Anterior cingulate cortex (tissue), 58 donors: ENCODE measurements at regions not wholly inside any gene's neighbourhood (a gene's known extent, or its start where the extent isn't known, plus 50 kb on each side); places are given as distances from the start of the nearest gene placed in this dataset.
"Not testable (repeated sequence)": the region's sequence is repeated elsewhere in the genome, so short reads cannot be mapped to it uniquely, and the experiment has no call there.

Experiments used
- DNase-seq, 58 donors: peaks; one replicate each; lab custom pipeline; 2025; lab: John Stamatoyannopoulos, UW

- DNase-seq: no peak
Observed at GRCh38 chr5:153187503-153187902, 303.0 kb upstream of the GRIA1 start.

- DNase-seq: no peak
Observed at GRCh38 chr5:153206361-153206760, 284.1 kb upstream of the GRIA1 start.

- DNase-seq: no peak
Observed at GRCh38 chr5:153209016-153209415, 281.5 kb upstream of the GRIA1 start.

DNA sequence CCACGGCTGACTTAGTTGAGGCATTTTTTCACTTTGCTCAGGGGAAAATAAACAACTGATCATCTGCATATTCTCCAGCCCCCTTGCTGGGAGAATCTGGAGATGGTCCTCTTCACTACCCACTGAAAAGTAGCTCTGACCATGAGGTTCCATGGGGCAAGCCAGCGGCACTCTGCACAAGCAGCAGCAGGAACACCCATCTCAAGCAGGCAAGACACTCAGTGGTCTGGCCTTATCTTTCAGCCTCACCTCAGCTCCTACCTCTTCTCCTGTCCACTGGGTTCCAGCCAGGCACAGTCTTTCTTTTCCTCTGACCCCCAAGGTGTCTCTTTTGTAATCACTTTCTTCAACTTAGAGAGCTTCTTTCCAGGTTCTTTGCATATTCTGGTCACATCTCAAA, 280.8 kb upstream of the GRIA1 start:
- no peak for DNase-seq

DNA sequence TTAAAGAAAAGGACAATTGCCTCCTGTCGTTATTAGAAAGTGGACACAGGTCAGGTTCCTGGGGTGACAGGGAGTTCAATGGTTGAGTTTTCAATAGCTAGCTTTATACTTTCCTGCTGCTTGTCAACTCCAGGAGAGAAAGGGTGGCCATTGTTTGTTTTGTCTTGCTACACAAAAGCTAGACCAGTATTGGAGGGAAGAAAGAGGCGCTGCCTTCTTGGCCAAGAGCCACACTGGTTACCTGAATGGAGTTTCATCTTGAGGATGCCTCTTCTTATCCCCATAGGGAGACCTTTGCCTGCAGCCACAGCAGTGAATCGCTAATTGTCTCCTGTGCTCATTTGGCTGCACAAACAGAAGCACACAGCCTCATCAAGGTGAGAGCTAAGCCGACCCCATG, 279.4 kb upstream of the GRIA1 start:
- DNase-seq: no peak

DNA sequence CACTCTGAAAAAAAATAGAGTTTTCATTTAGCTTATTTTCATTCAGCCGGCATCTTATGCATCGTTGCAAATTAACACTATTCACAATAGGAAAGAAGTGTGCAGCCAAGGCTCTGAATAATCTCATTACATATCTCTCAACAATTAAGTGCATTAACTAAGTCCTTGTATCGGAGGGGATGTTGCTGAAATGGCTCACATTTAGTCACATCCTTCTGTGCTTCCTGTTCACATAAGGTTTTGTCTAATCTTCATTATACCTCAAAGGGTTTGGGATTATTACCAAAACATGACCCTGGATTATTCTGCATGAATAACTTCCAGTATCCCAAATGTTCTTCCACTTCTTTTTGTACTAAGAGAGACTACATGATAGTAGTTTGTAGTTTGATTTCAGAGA, 278.0 kb upstream of the GRIA1 start:
- DNase-seq: no peak

- no peak for DNase-seq
Observed at GRCh38 chr5:153222936-153223335, 267.5 kb upstream of the GRIA1 start.

- no peak for DNase-seq
Observed at GRCh38 chr5:153223376-153223775, 267.1 kb upstream of the GRIA1 start.

- no peak for DNase-seq
Observed at GRCh38 chr5:153224651-153225050, 265.8 kb upstream of the GRIA1 start.

DNA sequence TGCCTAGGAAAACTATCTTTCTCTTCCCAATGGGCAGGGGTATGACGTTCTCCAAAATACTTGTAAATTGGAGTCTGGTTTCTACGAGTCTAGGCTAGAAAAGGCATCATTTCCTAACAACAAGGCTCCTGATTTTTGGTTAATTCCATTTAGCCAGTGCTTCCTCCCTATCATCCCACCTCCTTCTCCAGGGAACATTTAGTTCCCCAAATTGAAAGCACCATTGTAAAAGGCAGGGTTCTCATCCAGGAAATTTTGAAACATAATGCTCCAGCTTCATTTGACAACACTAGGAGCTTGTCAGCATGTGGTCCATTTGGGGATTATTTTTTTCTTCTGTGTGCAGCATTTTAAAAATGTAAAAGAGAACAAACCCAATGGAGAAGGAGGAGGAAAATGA, 256.5 kb upstream of the GRIA1 start:
- DNase-seq: no peak

DNA sequence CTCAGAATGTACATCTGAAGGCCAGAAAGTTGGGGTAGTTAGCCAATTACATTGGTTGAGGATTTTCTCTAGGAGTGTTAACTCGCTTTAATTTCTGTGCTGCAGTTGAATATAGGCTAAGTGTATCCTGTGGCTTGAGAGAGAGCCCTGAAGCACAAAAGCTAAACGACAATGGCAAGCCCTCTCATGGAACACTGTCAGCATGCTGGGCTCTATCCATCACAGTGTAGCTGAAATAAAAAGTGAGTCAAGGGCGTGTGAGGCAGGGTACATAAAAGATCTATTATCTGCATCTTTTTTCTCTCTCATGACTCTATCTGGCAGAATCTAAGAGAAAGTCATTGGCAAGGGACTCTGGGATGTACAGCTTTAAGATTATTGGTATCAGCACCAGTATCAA, 254.2 kb upstream of the GRIA1 start:
- DNase-seq: no peak

GRCh38 chr5:153237671-153238332, 252.7 kb upstream of the GRIA1 start:
- DNase-seq: no peak

GRCh38 chr5:153257381-153257780, 233.1 kb upstream of the GRIA1 start:
- DNase-seq: no peak

DNA sequence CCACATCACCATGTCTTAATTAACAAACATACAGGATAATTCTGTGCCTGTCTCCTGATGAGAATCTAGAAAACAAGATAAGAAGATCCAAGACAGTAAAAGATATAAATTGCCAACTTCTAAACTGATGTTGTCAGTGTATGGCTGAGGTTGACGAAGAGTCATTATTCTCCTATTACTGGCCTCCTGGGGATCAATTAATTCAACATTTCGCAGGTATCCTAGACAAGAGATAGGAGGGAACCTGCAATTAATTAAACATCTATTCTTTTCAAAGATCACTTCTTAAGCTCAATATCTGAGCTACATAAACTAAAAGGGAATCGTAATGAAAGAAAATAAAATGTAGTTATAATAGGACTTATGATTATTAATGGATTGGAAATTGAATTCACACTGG, 232.0 kb upstream of the GRIA1 start:
- no peak for DNase-seq

GRCh38 chr5:153267506-153267905, 223.0 kb upstream of the GRIA1 start:
- DNase-seq: no peak

DNA sequence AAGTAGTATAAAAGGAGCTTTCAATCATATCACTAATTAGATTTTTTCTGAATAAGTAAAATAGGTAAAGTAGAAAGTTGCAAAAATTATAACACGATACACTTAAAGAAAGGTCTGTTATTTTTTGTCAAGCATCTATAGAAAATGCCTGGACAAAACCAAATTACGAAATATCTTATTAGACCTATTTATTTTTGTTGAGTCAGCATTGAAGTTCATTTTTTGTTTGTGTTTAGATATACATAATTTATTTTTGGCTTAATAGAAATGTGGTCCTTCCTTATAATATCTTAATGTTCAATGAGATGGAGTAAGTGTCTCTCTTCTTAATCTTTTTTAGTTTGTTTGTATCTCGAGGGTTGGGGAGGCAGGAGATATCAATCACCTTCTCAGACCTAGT, 214.8 kb upstream of the GRIA1 start:
- no peak for DNase-seq

DNA sequence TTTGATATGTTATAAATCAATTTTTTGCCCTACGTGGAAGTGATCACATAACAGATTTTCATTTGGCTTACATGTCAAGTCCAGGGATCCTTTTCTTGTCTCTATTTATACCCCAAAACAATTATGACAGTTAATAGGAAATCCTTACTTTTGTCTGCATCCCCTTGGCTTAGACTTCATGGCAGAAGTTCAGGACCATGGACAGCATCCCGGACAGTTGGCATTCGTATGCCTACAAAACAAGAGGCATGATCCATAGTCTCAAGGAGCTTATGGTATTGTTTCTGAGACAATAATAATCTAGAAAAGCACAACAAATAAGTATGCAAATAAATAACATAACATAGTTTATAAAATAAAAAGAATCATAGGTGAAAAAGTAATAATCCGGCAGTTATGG, 214.3 kb upstream of the GRIA1 start:
- no peak for DNase-seq

GRCh38 chr5:153296251-153296844, 194.1 kb upstream of the GRIA1 start:
- DNase-seq: not testable (repeated sequence)

DNA sequence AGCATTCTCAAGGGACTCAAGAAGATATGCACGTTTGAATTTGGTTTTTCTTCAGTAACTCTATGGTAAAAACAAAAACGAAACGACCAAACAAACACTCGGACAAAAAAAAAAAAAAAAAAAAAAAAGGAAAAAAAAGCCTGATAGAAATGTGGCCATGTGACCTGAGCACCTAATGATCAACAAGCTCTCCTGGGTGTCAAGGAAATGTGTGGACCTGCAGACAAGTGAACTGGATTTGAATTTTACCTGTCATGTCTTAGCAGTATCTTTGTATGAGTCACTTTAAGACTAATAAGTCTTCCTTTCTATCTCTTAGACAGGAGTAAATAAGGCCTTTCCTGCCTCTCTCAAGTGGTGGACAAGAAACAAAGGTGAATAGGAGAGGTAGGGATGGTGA, 190.6 kb upstream of the GRIA1 start:
- no peak for DNase-seq

GRCh38 chr5:153308282-153308681, 182.2 kb upstream of the GRIA1 start:
- DNase-seq: no peak

DNA sequence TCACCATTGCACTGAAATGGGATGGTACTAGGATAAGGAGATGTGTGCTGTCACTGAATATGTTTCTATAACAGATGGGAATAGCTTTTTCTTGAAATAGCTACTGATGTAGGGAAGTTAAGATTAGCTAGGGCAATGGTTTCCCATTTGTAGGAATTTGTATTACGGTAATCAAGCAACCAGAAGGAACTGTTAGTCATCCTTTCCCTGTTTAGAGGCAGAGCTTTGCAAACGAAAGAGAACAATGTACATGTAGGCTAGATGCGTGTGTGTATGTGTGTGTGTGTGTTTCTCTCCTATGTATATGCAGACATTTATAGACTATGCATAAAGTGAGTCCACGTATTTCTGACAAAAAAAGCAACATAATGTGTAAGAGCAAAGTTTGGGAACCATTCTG, 171.9 kb upstream of the GRIA1 start:
- DNase-seq: peak in 4 of 58 donors; percentile 1 to 20 (median 6)

DNA sequence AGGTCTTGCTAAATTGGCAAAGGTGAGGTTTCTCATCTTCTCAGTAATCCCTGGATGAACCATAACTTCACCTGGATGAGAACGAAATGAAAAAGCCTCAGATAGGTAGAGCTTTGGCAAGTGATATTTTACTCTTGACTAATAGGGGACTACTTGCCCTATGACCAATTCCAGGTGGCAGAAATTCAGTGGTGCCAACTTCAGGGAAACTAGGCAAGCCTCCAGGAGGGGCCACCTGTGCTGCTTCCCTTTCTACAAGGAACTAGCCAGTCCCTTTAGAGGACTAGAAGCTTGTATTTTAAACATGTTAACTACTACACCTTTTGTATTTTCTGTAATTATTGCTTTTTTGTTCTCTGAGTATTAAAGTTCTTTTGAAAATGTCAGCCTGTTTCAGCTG, 169.0 kb upstream of the GRIA1 start:
- DNase-seq: no peak

GRCh38 chr5:153340139-153340538, 150.3 kb upstream of the GRIA1 start:
- DNase-seq: no peak
